Upper lobe of left lung (tissue), 6 donors: ENCODE measurements at regions not wholly inside any gene's neighbourhood (a gene's known extent, or its start where the extent isn't known, plus 50 kb on each side); places are given as distances from the start of the nearest gene placed in this dataset.

ENCODE experiments used
- ATAC-seq, 2 donors: fragments of 200-7000 bp; cut with Tn5 transposase; one replicate each; pipeline ENCODE4 v1.9.1; 2022; ENCODE audit warnings: mild to moderate bottlenecking in 2 of 2, moderate library complexity in 2 of 2; ENCODE audit not compliant: low FRiP score in 2 of 2
- DNase-seq, 2 donors: peaks; one replicate each; pipeline ENCODE4 v3.0.0-alpha.2; 2019 to 2020
- H3K27ac ChIP-seq, 4 donors: fragments of 200-600 bp; sonication (generic); one replicate each; pipeline ENCODE4 v1.5.1; 2016 to 2019
- H3K27me3 ChIP-seq, 4 donors: fragments of 200-600 bp; sonication (generic); one replicate each; pipeline ENCODE4 v1.5.1; 2017 to 2019
- H3K36me3 ChIP-seq, 4 donors: fragments of 200-600 bp; sonication (generic); one replicate each; pipeline ENCODE4 v1.5.1; 2016 to 2019
- H3K4me1 ChIP-seq, 4 donors: fragments of 200-600 bp; sonication (generic); one replicate each; pipeline ENCODE4 v1.5.1; 2018 to 2019
- H3K4me3 ChIP-seq, 4 donors: fragments of 200-600 bp; sonication (generic); one replicate each; pipeline ENCODE4 v1.5.1; 2017 to 2019; ENCODE audit warnings: mild to moderate bottlenecking in 2 of 4, moderate library complexity in 1 of 4
- H3K9me3 ChIP-seq, 4 donors: fragments of 200-600 bp; sonication (generic); one replicate each; pipeline ENCODE4 v1.5.1; 2018 to 2019
- CTCF ChIP-seq, 6 experiments: fragments of 450-650 bp in 4 of 6; fragments of 200-600 bp in 2 of 6; sonication (generic) in 2 of 6; IDR thresholded peaks; one replicate each; pipeline ENCODE4 v1.5.1; 2016 to 2019; ENCODE audit warnings: antibody characterized with exemption in 6 of 6
- EP300 ChIP-seq, 4 donors: sonication (generic); formaldehyde crosslinking; IDR thresholded peaks; one replicate each; pipeline ENCODE4 v1.5.1; 2017; ENCODE audit warnings: antibody characterized with exemption in 4 of 4, control low read depth in 2 of 4
- POLR2A ChIP-seq, 4 donors: fragments of 450-650 bp; IDR thresholded peaks; one replicate each; pipeline ENCODE4 v1.5.1; 2016 to 2017; ENCODE audit warnings: antibody characterized with exemption in 4 of 4, mild to moderate bottlenecking in 2 of 4
- POLR2AphosphoS5 ChIP-seq, 2 donors: sonication (generic); formaldehyde crosslinking; IDR thresholded peaks; one replicate each; pipeline ENCODE4 v1.5.1; 2017; ENCODE audit warnings: antibody characterized with exemption in 2 of 2
- WGBS, 2 donors: methylation state at CpG; one replicate each; pipeline ENCODE4 v1.1.5; 2017 to 2018; 5-methylcytosine and 5-hydroxymethylcytosine counted together
- donor health status: DM: no; HTN: no; CAD: no; lungs with moderate emphysema.
- donor health status: DM: no; HTN: yes; CAD: no; lungs with severe emphysema.

- no peak for ATAC-seq
- 84% methylated on average over 6 of the region's 6 CpGs for WGBS, 2 donors
- no peaks in the 10 kb centered on the region for H3K36me3 ChIP-seq
Observed at GRCh38 chr3:124540550-124541211, 189.6 kb upstream of the UMPS start.

GRCh38 chr3:124542214-124542869 lies 187.9 kb upstream of the UMPS start:
- H3K36me3 ChIP-seq, result no peaks in the 10 kb centered on the region
- no peaks in the 10 kb centered on the region for H3K9me3 ChIP-seq
- no peaks in the 10 kb centered on the region for H3K27me3 ChIP-seq
- 76 to 80% methylated on average over 6 of the region's 6 CpGs for WGBS, 2 donors
- ATAC-seq (no peak), DNase-seq (no peak)
- no peaks in the 10 kb centered on the region for H3K4me1 ChIP-seq
- TF ChIP-seq POLR2A (IDR thresholded peaks at IDR 0.05), result no peak
- TF ChIP-seq POLR2AphosphoS5 (IDR thresholded peaks at IDR 0.05), result no peak
- TF ChIP-seq CTCF (IDR thresholded peaks at IDR 0.05), result no peak
- no peak for TF ChIP-seq EP300 (IDR thresholded peaks at IDR 0.05)
- no peak overlapping the region for H3K4me3 ChIP-seq
- H3K27ac ChIP-seq, result no peak overlapping the region

More at GRCh38 chr3:124540550-124541211, 189.6 kb upstream of the UMPS start:
- H3K4me1 ChIP-seq, result no peaks in the 10 kb centered on the region
- no peaks in the 10 kb centered on the region for H3K9me3 ChIP-seq
- TF ChIP-seq POLR2A (IDR thresholded peaks at IDR 0.05), result no peak
- no peak for TF ChIP-seq EP300 (IDR thresholded peaks at IDR 0.05)
- TF ChIP-seq POLR2AphosphoS5 (IDR thresholded peaks at IDR 0.05), result no peak
- TF ChIP-seq CTCF (IDR thresholded peaks at IDR 0.05), result no peak
- DNase-seq, result no peak
- no peak overlapping the region for H3K27ac ChIP-seq
- H3K27me3 ChIP-seq, result no peaks in the 10 kb centered on the region
- no peak overlapping the region for H3K4me3 ChIP-seq

DNA sequence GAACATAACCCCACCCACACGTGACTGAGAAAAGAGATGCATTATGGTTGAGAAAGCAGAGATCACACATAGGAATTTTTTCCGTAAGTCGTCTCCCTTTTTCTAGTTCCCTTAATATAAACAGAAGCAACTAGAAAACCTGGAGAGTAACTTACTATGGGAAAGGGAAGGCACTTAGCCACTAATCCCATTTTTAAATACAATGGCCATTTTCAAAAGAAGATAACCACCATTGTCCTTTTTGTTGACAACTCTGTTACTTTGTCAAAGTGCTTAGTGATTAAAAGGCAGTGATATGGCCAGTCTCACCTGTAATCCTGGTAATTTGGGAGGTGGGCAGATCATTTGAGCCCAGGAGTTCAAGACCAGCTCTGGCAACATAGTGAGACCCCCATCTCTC lies 184.4 kb upstream of the UMPS start:
- no peaks in the 10 kb centered on the region for H3K9me3 ChIP-seq
- H3K36me3 ChIP-seq, result no peaks in the 10 kb centered on the region
- DNase-seq (no peak), ATAC-seq (no peak)
- no peak overlapping the region for H3K4me3 ChIP-seq
- no peak overlapping the region for H3K27ac ChIP-seq
- 79 to 94% methylated on average over 3 of the region's 3 CpGs for WGBS, 2 donors
- TF ChIP-seq POLR2AphosphoS5 (IDR thresholded peaks at IDR 0.05) (no peak), CTCF (IDR thresholded peaks at IDR 0.05) (no peak), POLR2A (IDR thresholded peaks at IDR 0.05) (no peak), EP300 (IDR thresholded peaks at IDR 0.05) (no peak)
- H3K4me1 ChIP-seq, result no peaks in the 10 kb centered on the region
- H3K27me3 ChIP-seq, result no peaks in the 10 kb centered on the region

DNA sequence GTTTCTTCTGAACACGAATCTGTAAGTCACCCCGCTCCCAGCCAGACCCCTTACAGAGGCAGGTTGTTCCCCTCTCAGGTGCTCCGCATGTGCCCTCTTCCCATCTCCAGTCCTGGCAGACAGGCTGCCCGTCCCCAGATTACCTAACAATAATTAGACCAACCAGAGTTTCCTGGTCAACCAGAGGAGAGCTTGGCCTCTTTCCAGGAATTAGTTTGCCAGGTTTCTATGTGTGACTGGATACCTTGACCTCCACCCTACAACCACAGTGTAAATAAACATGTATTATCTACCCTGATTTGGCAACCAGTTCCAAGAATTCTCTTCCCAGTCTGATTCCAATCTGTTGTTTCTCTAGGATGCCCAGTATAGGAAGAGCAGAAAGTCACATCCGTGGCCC lies 178.0 kb upstream of the UMPS start:
- DNase-seq (peak in 1 of 2 donors; percentile 46), ATAC-seq (no peak)
- 46 to 52% methylated on average over 5 of the region's 5 CpGs for WGBS, 2 donors
- no peaks in the 10 kb centered on the region for H3K9me3 ChIP-seq
- no peak for TF ChIP-seq POLR2A (IDR thresholded peaks at IDR 0.05)
- TF ChIP-seq POLR2AphosphoS5 (IDR thresholded peaks at IDR 0.05), result no peak
- no peak for TF ChIP-seq CTCF (IDR thresholded peaks at IDR 0.05)
- TF ChIP-seq EP300 (IDR thresholded peaks at IDR 0.05), result no peak
- no peak overlapping the region for H3K27ac ChIP-seq
- H3K4me3 ChIP-seq, result no peak overlapping the region
- H3K4me1 ChIP-seq, result peaks cover 0 to 4% (median 0%) of the 10 kb centered on the region in 4 donors
- no peaks in the 10 kb centered on the region for H3K27me3 ChIP-seq
- no peaks in the 10 kb centered on the region for H3K36me3 ChIP-seq
